Peyer's patch (tissue), 4 donors: ENCODE measurements at regions not wholly inside any gene's neighbourhood (a gene's known extent, or its start where the extent isn't known, plus 50 kb on each side); places are given as distances from the start of the nearest gene placed in this dataset.

ENCODE experiments used
- DNase-seq, 3 donors: peaks; one replicate each; pipeline ENCODE4 v3.0.0-alpha.2; 2017 to 2019
- H3K27ac ChIP-seq, 4 donors: fragments of 200-600 bp; sonication (generic); one replicate each; pipeline ENCODE4 v1.5.1; 2016 to 2019
- H3K27me3 ChIP-seq, 2 donors: fragments of 200-600 bp; sonication (generic); one replicate each; pipeline ENCODE4 v1.5.1; 2019
- H3K36me3 ChIP-seq, 3 donors: fragments of 200-600 bp; sonication (generic); one replicate each; pipeline ENCODE4 v1.5.1; 2016 to 2019
- H3K4me1 ChIP-seq, 4 donors: fragments of 200-600 bp; sonication (generic); one replicate each; pipeline ENCODE4 v1.5.1; 2016 to 2019
- H3K4me3 ChIP-seq, 4 donors: fragments of 200-600 bp; sonication (generic); 1 replicate in 3 of 4; 2 replicates in 1 of 4; pipeline ENCODE4 v1.5.1; 2016 to 2019; ENCODE audit warnings: mild to moderate bottlenecking in 1 of 4
- H3K9me3 ChIP-seq, 4 donors: fragments of 200-600 bp; sonication (generic); one replicate each; pipeline ENCODE4 v1.5.1; 2016 to 2019; ENCODE audit warnings: mild to moderate bottlenecking in 1 of 4
- CTCF ChIP-seq, 6 experiments: fragments of 450-650 bp in 4 of 6; fragments of 200-600 bp in 2 of 6; sonication (generic) in 1 of 6; IDR thresholded peaks; one replicate each; pipeline ENCODE4 v1.5.1; 2017 to 2019; ENCODE audit warnings: antibody characterized with exemption in 6 of 6, mild to moderate bottlenecking in 3 of 6, moderate library complexity in 1 of 6
- POLR2A ChIP-seq, 2 donors: fragments of 450-650 bp; IDR thresholded peaks; one replicate each; pipeline ENCODE4 v1.5.1; 2017; ENCODE audit warnings: antibody characterized with exemption in 2 of 2, mild to moderate bottlenecking in 2 of 2, moderate library complexity in 2 of 2

- no peak overlapping the region for H3K4me3 ChIP-seq
- H3K27me3 ChIP-seq = no peaks in the 10 kb centered on the region
- H3K36me3 ChIP-seq = no peaks in the 10 kb centered on the region
- H3K9me3 ChIP-seq = no peaks in the 10 kb centered on the region
- no peak overlapping the region for H3K27ac ChIP-seq
- no peaks in the 10 kb centered on the region for H3K4me1 ChIP-seq
- no peak for TF ChIP-seq POLR2A (IDR thresholded peaks at IDR 0.05)
- no peak for TF ChIP-seq CTCF (IDR thresholded peaks at IDR 0.05)
- DNase-seq = no peak
Measured at GRCh38 chr13:99103536-99103935, 97.1 kb upstream of the UBAC2 start.

GRCh38 chr13:99104396-99104795, 96.3 kb upstream of the UBAC2 start:
- TF ChIP-seq POLR2A (IDR thresholded peaks at IDR 0.05) (no peak), CTCF (IDR thresholded peaks at IDR 0.05) (no peak)
- no peak for DNase-seq
- H3K4me1 ChIP-seq = no peaks in the 10 kb centered on the region
- H3K4me3 ChIP-seq = no peak overlapping the region
- no peaks in the 10 kb centered on the region for H3K36me3 ChIP-seq
- no peaks in the 10 kb centered on the region for H3K9me3 ChIP-seq
- H3K27ac ChIP-seq = no peak overlapping the region
- no peaks in the 10 kb centered on the region for H3K27me3 ChIP-seq

- H3K4me1 ChIP-seq = no peaks in the 10 kb centered on the region
- H3K9me3 ChIP-seq = no peaks in the 10 kb centered on the region
- no peak overlapping the region for H3K27ac ChIP-seq
- H3K36me3 ChIP-seq = no peaks in the 10 kb centered on the region
- DNase-seq = no peak
- TF ChIP-seq CTCF (IDR thresholded peaks at IDR 0.05) (no peak), POLR2A (IDR thresholded peaks at IDR 0.05) (no peak)
- no peak overlapping the region for H3K4me3 ChIP-seq
- no peaks in the 10 kb centered on the region for H3K27me3 ChIP-seq
Measured at GRCh38 chr13:99105160-99105559, 95.5 kb upstream of the UBAC2 start.

GRCh38 chr13:99113351-99113750, 87.3 kb upstream of the UBAC2 start:
- TF ChIP-seq CTCF (IDR thresholded peaks at IDR 0.05) = no peak
- no peak for TF ChIP-seq POLR2A (IDR thresholded peaks at IDR 0.05)
- H3K27ac ChIP-seq = no peak overlapping the region
- no peak for DNase-seq
- no peaks in the 10 kb centered on the region for H3K4me1 ChIP-seq
- H3K27me3 ChIP-seq = no peaks in the 10 kb centered on the region
- no peaks in the 10 kb centered on the region for H3K36me3 ChIP-seq
- no peaks in the 10 kb centered on the region for H3K9me3 ChIP-seq
- H3K4me3 ChIP-seq = no peak overlapping the region

GRCh38 chr13:99118179-99118578, 82.5 kb upstream of the UBAC2 start:
- TF ChIP-seq CTCF (IDR thresholded peaks at IDR 0.05) (no peak), POLR2A (IDR thresholded peaks at IDR 0.05) (no peak)
- H3K4me3 ChIP-seq = no peak overlapping the region
- H3K36me3 ChIP-seq = no peaks in the 10 kb centered on the region
- no peak overlapping the region for H3K27ac ChIP-seq
- no peaks in the 10 kb centered on the region for H3K4me1 ChIP-seq
- H3K27me3 ChIP-seq = no peaks in the 10 kb centered on the region
- H3K9me3 ChIP-seq = no peaks in the 10 kb centered on the region
- no peak for DNase-seq

GRCh38 chr13:99119656-99120055, 81.0 kb upstream of the UBAC2 start:
- Histone ChIP-seq H3K4me1 (no peaks in the 10 kb centered on the region), H3K27me3 (no peaks in the 10 kb centered on the region), H3K27ac (no peak overlapping the region), H3K9me3 (no peaks in the 10 kb centered on the region), H3K36me3 (no peaks in the 10 kb centered on the region), H3K4me3 (no peak overlapping the region)
- TF ChIP-seq POLR2A (IDR thresholded peaks at IDR 0.05) (no peak), CTCF (IDR thresholded peaks at IDR 0.05) (no peak)
- DNase-seq = no peak
